ENCODE measurements at regions not wholly inside any gene's neighbourhood (a gene's known extent, or its start where the extent isn't known, plus 50 kb on each side); places are given as distances from the start of the nearest gene placed in this dataset.

DNA sequence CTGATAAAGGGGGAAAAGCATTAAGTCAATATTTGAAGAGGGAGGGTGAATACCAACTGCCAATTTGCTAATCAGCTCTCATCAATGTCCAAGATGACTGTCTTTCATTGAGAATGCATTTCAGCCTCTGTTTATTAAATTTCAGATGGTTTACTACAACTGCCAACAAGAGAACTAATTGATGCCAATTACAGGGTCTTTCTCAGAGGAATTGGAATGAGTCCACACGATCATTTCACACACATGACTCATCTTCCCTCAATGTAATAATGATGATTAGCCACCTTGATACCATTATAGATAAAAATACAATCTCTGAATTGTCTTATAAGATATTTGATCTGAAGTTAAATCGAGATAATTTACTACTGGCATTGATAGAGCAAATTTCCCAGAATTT is 1274.4 kb downstream of the ROBO2 start:
- Histone ChIP-seq H3K4me1 (ENCODE audit: insufficient read depth, low read length) (no peaks in the 10 kb centered on the region; the same call in 1 of the 2 replicates), H3K56ac (ENCODE audit: insufficient read length, low read depth, low read length) (no peak overlapping the region), H3K14ac (ENCODE audit: insufficient read depth, low read length) (no peak overlapping the region), H3K79me1 (ENCODE audit: insufficient read depth, low read depth, low read length, poor library complexity, severe bottlenecking) (no peaks in the 10 kb centered on the region), H3K4ac (ENCODE audit: low read depth, low read length) (no peak overlapping the region), H2BK15ac (ENCODE audit: low read depth, low read length) (no peak overlapping the region), H3K23ac (ENCODE audit: insufficient read length, low read depth, low read length) (no peak overlapping the region), H2AFZ (ENCODE audit: low read length) (no peak overlapping the region), H2AK5ac (ENCODE audit: insufficient read length, low read length) (no peak overlapping the region), H3K79me2 (ENCODE audit: insufficient read depth, low read length) (no peaks in the 10 kb centered on the region), H4K8ac (replicated peaks; ENCODE audit: insufficient read length, low read depth, low read length) (no peak overlapping the region), H4K91ac (ENCODE audit: insufficient read length, low read depth, low read length) (no peak overlapping the region), H4K5ac (ENCODE audit: insufficient read length, low read depth, low read length) (no peak overlapping the region), H3K27me3 (ENCODE audit: insufficient read depth, low read length) (no peaks in the 10 kb centered on the region), H2BK120ac (ENCODE audit: low read depth, low read length, poor library complexity, severe bottlenecking) (no peak overlapping the region), H3K4me2 (ENCODE audit: insufficient read depth, insufficient read length, low read length) (no peak overlapping the region), H2BK20ac (ENCODE audit: low read depth, low read length, poor library complexity, severe bottlenecking) (no peak overlapping the region), H4K20me1 (ENCODE audit: control insufficient read depth, insufficient read depth, insufficient read length) (no peaks in the 10 kb centered on the region), H3K9me3 (ENCODE audit: control insufficient read depth, low read depth, low read length) (no peaks in the 10 kb centered on the region), H3K9ac (ENCODE audit: extremely low read depth, insufficient read length, low read length) (no peak overlapping the region), H3K27ac (ENCODE audit: insufficient read length, low read depth, low read length) (no peak overlapping the region), H2BK5ac (ENCODE audit: insufficient read length, low read length) (no peak overlapping the region), H3K23me2 (ENCODE audit: insufficient read length, low read depth, low read length, poor library complexity, severe bottlenecking) (no peaks in the 10 kb centered on the region), H3T11ph (ENCODE audit: low read length) (no peak overlapping the region), H2BK12ac (ENCODE audit: insufficient read length, low read depth, low read length) (no peak overlapping the region), H3K18ac (ENCODE audit: insufficient read length, low read depth, low read length) (no peak overlapping the region)
- Mint-ChIP-seq H3K27ac (no peak overlapping the region), H3K4me1 (peaks cover 23 to 26% of the 10 kb centered on the region in 2 experiments), H3K4me3 (no peak overlapping the region), H3K36me3 (ENCODE audit: insufficient read depth in 1 of 3, low read depth in 3 of 3) (peaks cover 7 to 27% (median 16%) of the 10 kb centered on the region in 3 experiments), H3K9me3 (peaks cover 15 to 16% of the 10 kb centered on the region in 2 experiments), H3K27me3 (ENCODE audit: low read depth) (no peaks in the 10 kb centered on the region)
- WGBS (ENCODE audit: extremely low coverage, insufficient read length, low lambda C conversion rate), result no CpG with 5 or more reads among the region's 2 CpGs
- DNase-seq, result no peak
- no peak for TF ChIP-seq CTCF (conservative IDR thresholded peaks at IDR 0.05)
